ENCODE measurements at regions not wholly inside any gene's neighbourhood (a gene's known extent, or its start where the extent isn't known, plus 50 kb on each side); places are given as distances from the start of the nearest gene placed in this dataset.

DNA sequence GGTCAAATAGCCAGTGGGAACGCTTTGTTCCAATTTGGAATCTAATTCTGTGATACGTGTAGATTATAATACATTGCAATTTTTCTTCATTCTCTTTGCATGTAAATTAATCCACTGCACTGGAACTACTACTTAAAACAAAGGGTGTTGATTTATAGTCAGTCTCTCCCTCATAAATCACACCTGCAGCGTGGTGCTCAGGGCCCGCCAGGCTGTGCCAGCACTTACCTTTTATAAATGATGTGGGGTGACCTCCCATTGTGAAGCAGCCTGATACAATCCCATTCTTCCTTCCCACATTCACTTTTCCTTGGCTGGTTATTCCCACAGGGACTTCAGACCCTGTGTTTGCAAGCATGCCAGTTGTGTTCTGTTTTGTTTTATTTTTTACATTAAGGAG lies 302.3 kb upstream of the ID2 start:
- Histone ChIP-seq H2BK15ac (ENCODE audit: low read depth, low read length) (no peak overlapping the region), H3K4me2 (ENCODE audit: insufficient read depth, insufficient read length, low read length) (no peak overlapping the region), H3K27me3 (ENCODE audit: insufficient read depth, low read length) (no peaks in the 10 kb centered on the region), H3K79me2 (ENCODE audit: insufficient read depth, low read length) (no peaks in the 10 kb centered on the region), H4K91ac (ENCODE audit: insufficient read length, low read depth, low read length) (no peak overlapping the region), H2AK5ac (ENCODE audit: insufficient read length, low read length) (no peak overlapping the region), H3T11ph (ENCODE audit: low read length) (no peak overlapping the region), H3K9ac (ENCODE audit: extremely low read depth, insufficient read length, low read length) (no peak overlapping the region), H3K23ac (ENCODE audit: insufficient read length, low read depth, low read length) (no peak overlapping the region), H3K14ac (ENCODE audit: insufficient read depth, low read length) (no peak overlapping the region), H3K79me1 (ENCODE audit: insufficient read depth, low read depth, low read length, poor library complexity, severe bottlenecking) (no peaks in the 10 kb centered on the region), H2BK120ac (ENCODE audit: low read depth, low read length, poor library complexity, severe bottlenecking) (no peak overlapping the region), H3K4me1 (ENCODE audit: insufficient read depth, low read length) (no peaks in the 10 kb centered on the region), H4K8ac (replicated peaks; ENCODE audit: insufficient read length, low read depth, low read length) (no peak overlapping the region), H4K5ac (ENCODE audit: insufficient read length, low read depth, low read length) (no peak overlapping the region), H2AFZ (ENCODE audit: low read length) (no peak overlapping the region), H3K27ac (ENCODE audit: insufficient read length, low read depth, low read length) (no peak overlapping the region), H4K20me1 (ENCODE audit: control insufficient read depth, insufficient read depth, insufficient read length) (no peaks in the 10 kb centered on the region), H3K4ac (ENCODE audit: low read depth, low read length) (no peak overlapping the region), H2BK12ac (ENCODE audit: insufficient read length, low read depth, low read length) (no peak overlapping the region), H2BK5ac (ENCODE audit: insufficient read length, low read length) (no peak overlapping the region), H3K23me2 (ENCODE audit: insufficient read length, low read depth, low read length, poor library complexity, severe bottlenecking) (no peaks in the 10 kb centered on the region), H3K18ac (ENCODE audit: insufficient read length, low read depth, low read length) (no peak overlapping the region), H3K9me3 (ENCODE audit: control insufficient read depth, low read depth, low read length) (no peaks in the 10 kb centered on the region), H3K56ac (ENCODE audit: insufficient read length, low read depth, low read length) (no peak overlapping the region), H2BK20ac (ENCODE audit: low read depth, low read length, poor library complexity, severe bottlenecking) (no peak overlapping the region)
- Mint-ChIP-seq H3K27me3 (ENCODE audit: low read depth) (no peaks in the 10 kb centered on the region), H3K27ac (peak overlapping the region in 2 of 3 experiments; percentile 19 to 47; a peak in 1 of 7 replicates), H3K4me1 (peaks cover 6 to 10% of the 10 kb centered on the region in 2 experiments; a peak in 3 of 4 replicates), H3K4me3 (no peak overlapping the region), H3K9me3 (peaks cover 0 to 2% of the 10 kb centered on the region in 2 experiments; a peak in 2 of 5 replicates), H3K36me3 (ENCODE audit: insufficient read depth in 1 of 3, low read depth in 3 of 3) (peaks cover 0 to 4% (median 0%) of the 10 kb centered on the region in 3 experiments; a peak in 3 of 7 replicates)
- TF ChIP-seq, protein P1, sequence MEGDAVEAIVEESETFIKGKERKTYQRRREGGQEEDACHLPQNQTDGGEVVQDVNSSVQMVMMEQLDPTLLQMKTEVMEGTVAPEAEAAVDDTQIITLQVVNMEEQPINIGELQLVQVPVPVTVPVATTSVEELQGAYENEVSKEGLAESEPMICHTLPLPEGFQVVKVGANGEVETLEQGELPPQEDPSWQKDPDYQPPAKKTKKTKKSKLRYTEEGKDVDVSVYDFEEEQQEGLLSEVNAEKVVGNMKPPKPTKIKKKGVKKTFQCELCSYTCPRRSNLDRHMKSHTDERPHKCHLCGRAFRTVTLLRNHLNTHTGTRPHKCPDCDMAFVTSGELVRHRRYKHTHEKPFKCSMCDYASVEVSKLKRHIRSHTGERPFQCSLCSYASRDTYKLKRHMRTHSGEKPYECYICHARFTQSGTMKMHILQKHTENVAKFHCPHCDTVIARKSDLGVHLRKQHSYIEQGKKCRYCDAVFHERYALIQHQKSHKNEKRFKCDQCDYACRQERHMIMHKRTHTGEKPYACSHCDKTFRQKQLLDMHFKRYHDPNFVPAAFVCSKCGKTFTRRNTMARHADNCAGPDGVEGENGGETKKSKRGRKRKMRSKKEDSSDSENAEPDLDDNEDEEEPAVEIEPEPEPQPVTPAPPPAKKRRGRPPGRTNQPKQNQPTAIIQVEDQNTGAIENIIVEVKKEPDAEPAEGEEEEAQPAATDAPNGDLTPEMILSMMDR (conservative IDR thresholded peaks at IDR 0.05): no peak
- no CpG with 5 or more reads among the region's 4 CpGs for WGBS (ENCODE audit: extremely low coverage, insufficient read length, low lambda C conversion rate)
- DNase-seq: no peak

Data from H9 (cell line).